ENCODE measurements at regions not wholly inside any gene's neighbourhood (a gene's known extent, or its start where the extent isn't known, plus 50 kb on each side); places are given as distances from the start of the nearest gene placed in this dataset.

- no TSS peak for BruUV-seq (replicated peaks)
- 0 out of 2 replicates have a peak, but pooled peaks cover 5% of the 10 kb centered on the region for H3K27me3 ChIP-seq (ENCODE audit: insufficient read depth, low read depth)
- H3K9me2 ChIP-seq (ENCODE audit: insufficient read depth) = no peaks in the 10 kb centered on the region
- H2AFZ ChIP-seq = no peak overlapping the region
- no peaks in the 10 kb centered on the region for H3K4me1 ChIP-seq (replicated peaks; ENCODE audit: insufficient read depth)
- intact Hi-C loops (cut with micrococcal nuclease; ENCODE audit: unreplicated experiment) = no loop called here
- CTCF ChIA-PET = no interaction called here
- H3K36me3 ChIP-seq (ENCODE audit: low read depth) = no peaks in the 10 kb centered on the region
- no peaks in the 10 kb centered on the region for H3F3A ChIP-seq (ENCODE audit: insufficient read depth, low read depth)
- H4K20me1 ChIP-seq (ENCODE audit: insufficient read depth) = no peaks in the 10 kb centered on the region
- no peak for DNase-seq
- no peaks in the 10 kb centered on the region for H3K79me2 ChIP-seq (ENCODE audit: low read depth)
- no peak overlapping the region for H3K27ac ChIP-seq
- no peak overlapping the region for H3K4me2 ChIP-seq
- no peak overlapping the region for H3K4me3 ChIP-seq
- TF ChIP-seq EZH2 (IDR thresholded peaks at IDR 0.05; ENCODE audit: low read depth) = no peak
- TF ChIP-seq, protein P1, sequence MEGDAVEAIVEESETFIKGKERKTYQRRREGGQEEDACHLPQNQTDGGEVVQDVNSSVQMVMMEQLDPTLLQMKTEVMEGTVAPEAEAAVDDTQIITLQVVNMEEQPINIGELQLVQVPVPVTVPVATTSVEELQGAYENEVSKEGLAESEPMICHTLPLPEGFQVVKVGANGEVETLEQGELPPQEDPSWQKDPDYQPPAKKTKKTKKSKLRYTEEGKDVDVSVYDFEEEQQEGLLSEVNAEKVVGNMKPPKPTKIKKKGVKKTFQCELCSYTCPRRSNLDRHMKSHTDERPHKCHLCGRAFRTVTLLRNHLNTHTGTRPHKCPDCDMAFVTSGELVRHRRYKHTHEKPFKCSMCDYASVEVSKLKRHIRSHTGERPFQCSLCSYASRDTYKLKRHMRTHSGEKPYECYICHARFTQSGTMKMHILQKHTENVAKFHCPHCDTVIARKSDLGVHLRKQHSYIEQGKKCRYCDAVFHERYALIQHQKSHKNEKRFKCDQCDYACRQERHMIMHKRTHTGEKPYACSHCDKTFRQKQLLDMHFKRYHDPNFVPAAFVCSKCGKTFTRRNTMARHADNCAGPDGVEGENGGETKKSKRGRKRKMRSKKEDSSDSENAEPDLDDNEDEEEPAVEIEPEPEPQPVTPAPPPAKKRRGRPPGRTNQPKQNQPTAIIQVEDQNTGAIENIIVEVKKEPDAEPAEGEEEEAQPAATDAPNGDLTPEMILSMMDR (conservative IDR thresholded peaks at IDR 0.05) = no peak
- POLR2A ChIA-PET (ENCODE audit: unreplicated experiment) = no interaction called here
- no peaks in the 10 kb centered on the region for H3K9me3 ChIP-seq (ENCODE audit: insufficient read depth, low read depth)
These were observed 606.9 kb downstream of the EBF1 start for GRCh38 chr5:158492841-158493242.

- BruUV-seq (replicated peaks) = no TSS peak
These were observed 607.6 kb downstream of the EBF1 start for GRCh38 chr5:158492136-158492535.

DNA sequence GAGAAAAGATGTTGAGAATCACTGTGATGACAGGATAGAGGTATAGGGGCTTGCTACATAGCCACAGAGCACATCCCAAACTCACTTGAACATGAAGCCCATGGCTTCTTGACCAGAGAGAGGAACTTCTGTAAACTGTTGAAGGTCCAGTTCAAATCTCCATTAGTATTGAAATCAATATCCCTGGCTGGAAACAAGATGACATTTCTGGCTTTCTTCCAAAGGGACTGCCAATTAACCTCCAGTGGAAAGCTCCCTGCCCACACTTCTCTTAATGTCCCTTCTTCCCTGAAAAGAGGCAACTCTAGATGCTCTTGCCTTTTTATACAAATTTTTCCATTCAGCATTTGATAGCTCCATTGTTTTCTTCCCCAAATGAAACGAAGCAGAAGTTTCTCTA, 612.1 kb downstream of the EBF1 start:
- Histone ChIP-seq H3K79me2 (ENCODE audit: low read depth) (no peaks in the 10 kb centered on the region), H3F3A (ENCODE audit: insufficient read depth, low read depth) (no peaks in the 10 kb centered on the region), H2AFZ (no peak overlapping the region), H3K4me1 (replicated peaks; ENCODE audit: insufficient read depth) (no peaks in the 10 kb centered on the region), H3K27ac (no peak overlapping the region), H3K36me3 (ENCODE audit: low read depth) (no peaks in the 10 kb centered on the region), H3K9me3 (ENCODE audit: insufficient read depth, low read depth) (no peaks in the 10 kb centered on the region), H4K20me1 (ENCODE audit: insufficient read depth) (no peaks in the 10 kb centered on the region; the same call in 1 of the 2 replicates), H3K4me2 (no peak overlapping the region), H3K27me3 (ENCODE audit: insufficient read depth, low read depth) (peaks cover 24% of the 10 kb centered on the region), H3K4me3 (no peak overlapping the region), H3K9me2 (ENCODE audit: insufficient read depth) (no peaks in the 10 kb centered on the region)
- BruUV-seq (replicated peaks) = no TSS peak
- intact Hi-C loops (cut with micrococcal nuclease; ENCODE audit: unreplicated experiment) = no loop called here
- ChIA-PET POLR2A (ENCODE audit: unreplicated experiment) (no interaction called here), CTCF (no interaction called here)
- TF ChIP-seq, protein P1 (conservative IDR thresholded peaks at IDR 0.05) = no peak
- no peak for TF ChIP-seq EZH2 (IDR thresholded peaks at IDR 0.05; ENCODE audit: low read depth)
- DNase-seq = no peak

More at GRCh38 chr5:158492136-158492535, 607.6 kb downstream of the EBF1 start:
- no peaks in the 10 kb centered on the region for H3K9me2 ChIP-seq (ENCODE audit: insufficient read depth)
- H4K20me1 ChIP-seq (ENCODE audit: insufficient read depth) = no peaks in the 10 kb centered on the region
- no peaks in the 10 kb centered on the region for H3K27me3 ChIP-seq (ENCODE audit: insufficient read depth, low read depth)
- H3K79me2 ChIP-seq (ENCODE audit: low read depth) = no peaks in the 10 kb centered on the region
- H3K4me1 ChIP-seq (replicated peaks; ENCODE audit: insufficient read depth) = no peaks in the 10 kb centered on the region
- no peak overlapping the region for H3K4me2 ChIP-seq
- H3K27ac ChIP-seq = no peak overlapping the region
- ChIA-PET CTCF (no interaction called here), POLR2A (ENCODE audit: unreplicated experiment) (no interaction called here)
- no peaks in the 10 kb centered on the region for H3F3A ChIP-seq (ENCODE audit: insufficient read depth, low read depth)
- intact Hi-C loops (cut with micrococcal nuclease; ENCODE audit: unreplicated experiment) = no loop called here
- no peak for DNase-seq
- TF ChIP-seq, protein P1 (conservative IDR thresholded peaks at IDR 0.05) = no peak
- TF ChIP-seq EZH2 (IDR thresholded peaks at IDR 0.05; ENCODE audit: low read depth) = no peak
- H3K4me3 ChIP-seq = no peak overlapping the region
- no peaks in the 10 kb centered on the region for H3K36me3 ChIP-seq (ENCODE audit: low read depth)
- H3K9me3 ChIP-seq (ENCODE audit: insufficient read depth, low read depth) = no peaks in the 10 kb centered on the region
- no peak overlapping the region for H2AFZ ChIP-seq
